ENCODE measurements at regions not wholly inside any gene's neighbourhood (a gene's known extent, or its start where the extent isn't known, plus 50 kb on each side); places are given as distances from the start of the nearest gene placed in this dataset.

DNA sequence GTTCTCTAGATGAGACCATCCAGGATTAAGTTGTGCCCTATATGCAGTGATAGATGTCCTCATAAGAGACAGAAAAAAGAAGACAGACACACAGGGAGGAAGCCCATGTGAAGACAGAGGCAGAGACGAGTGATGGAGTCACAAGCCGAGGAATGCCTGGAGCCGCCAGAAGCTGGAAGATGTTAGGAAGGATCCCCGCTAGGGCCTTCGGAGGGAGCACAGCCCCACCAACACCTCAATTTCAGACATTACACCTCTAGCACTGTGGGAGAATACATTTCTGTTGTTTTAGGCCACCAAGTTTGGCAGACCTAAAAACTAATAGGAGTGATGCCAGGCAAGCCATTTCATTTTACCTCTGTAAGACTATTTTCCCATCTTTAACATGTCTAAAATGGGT, 458.5 kb downstream of the MED13L start:
- no peak for TF ChIP-seq ZNF274 (IDR thresholded peaks at IDR 0.05; ENCODE audit: low read depth, low read length)
- no peak for TF ChIP-seq YY1 (IDR thresholded peaks at IDR 0.05; ENCODE audit: insufficient read depth, insufficient read length)
- TF ChIP-seq SUZ12 (IDR thresholded peaks at IDR 0.05; ENCODE audit: extremely low read depth, insufficient read depth, insufficient read length), result no peak

Measured in NT2/D1 (cell line).